ENCODE measurements at regions not wholly inside any gene's neighbourhood (a gene's known extent, or its start where the extent isn't known, plus 50 kb on each side); places are given as distances from the start of the nearest gene placed in this dataset.

GRCh38 chr17:77654850-77655249 lies 303.7 kb upstream of the TNRC6C start:
- POLR2A ChIA-PET (ENCODE audit: unreplicated experiment), result no interaction called here
- no peaks in the 10 kb centered on the region for H3F3A ChIP-seq (ENCODE audit: low read length, unreplicated experiment)
- H3K4me3 ChIP-seq (ENCODE audit: low read length), result no peak overlapping the region
- no TSS peak for BruUV-seq (replicated peaks)
- intact Hi-C loops (cut with micrococcal nuclease), result no loop called here
- no peak overlapping the region for H3K9ac ChIP-seq (ENCODE audit: low read length)
- no peak overlapping the region for H2AFZ ChIP-seq (ENCODE audit: low read length)
- no peaks in the 10 kb centered on the region for H3K36me3 ChIP-seq (ENCODE audit: low read depth, low read length)
- no peaks in the 10 kb centered on the region for H3K79me2 ChIP-seq (ENCODE audit: low read length)
- H3K27ac ChIP-seq (ENCODE audit: low read length), result no peak overlapping the region
- H3K4me1 ChIP-seq (ENCODE audit: insufficient read depth, low read length), result peaks cover 6% of the 10 kb centered on the region
- no peak for DNase-seq
- peaks cover 92% of the 10 kb centered on the region for H3K27me3 ChIP-seq (ENCODE audit: low read length)
- CTCF ChIA-PET, result no interaction called here
- ATAC-seq, result no peak
- TF ChIP-seq CTCF (conservative IDR thresholded peaks at IDR 0.05; ENCODE audit: low read depth, low read length) (no peak), EZH2phosphoT487 (IDR thresholded peaks at IDR 0.05; ENCODE audit: borderline replicate concordance, low read length) (no peak), EZH2 (IDR thresholded peaks at IDR 0.05; ENCODE audit: low read length, unreplicated experiment) (no peak)
- no peak overlapping the region for H3K4me2 ChIP-seq (ENCODE audit: low read length)
- no peaks in the 10 kb centered on the region for H3K9me2 ChIP-seq (replicated peaks; ENCODE audit: low read length)
- no peaks in the 10 kb centered on the region for H3K9me3 ChIP-seq (ENCODE audit: low read length)
- H4K20me1 ChIP-seq (ENCODE audit: low read length), result no peaks in the 10 kb centered on the region

GRCh38 chr17:77656054-77656453 lies 302.4 kb upstream of the TNRC6C start:
- Histone ChIP-seq H3K36me3 (ENCODE audit: low read depth, low read length) (no peaks in the 10 kb centered on the region), H3K4me3 (ENCODE audit: low read length) (no peak overlapping the region), H3K27me3 (ENCODE audit: low read length) (peaks cover 95% of the 10 kb centered on the region), H2AFZ (ENCODE audit: low read length) (no peak overlapping the region), H3K9ac (ENCODE audit: low read length) (no peak overlapping the region), H3K9me2 (replicated peaks; ENCODE audit: low read length) (no peaks in the 10 kb centered on the region), H3K4me1 (ENCODE audit: insufficient read depth, low read length) (no peaks in the 10 kb centered on the region), H3K27ac (ENCODE audit: low read length) (no peak overlapping the region), H3F3A (ENCODE audit: low read length, unreplicated experiment) (no peaks in the 10 kb centered on the region), H3K79me2 (ENCODE audit: low read length) (no peaks in the 10 kb centered on the region), H3K9me3 (ENCODE audit: low read length) (no peaks in the 10 kb centered on the region), H3K4me2 (ENCODE audit: low read length) (no peak overlapping the region), H4K20me1 (ENCODE audit: low read length) (no peaks in the 10 kb centered on the region)
- BruUV-seq (replicated peaks), result no TSS peak
- TF ChIP-seq EZH2phosphoT487 (IDR thresholded peaks at IDR 0.05; ENCODE audit: borderline replicate concordance, low read length), result no peak
- TF ChIP-seq CTCF (conservative IDR thresholded peaks at IDR 0.05; ENCODE audit: low read depth, low read length), result no peak
- no peak for TF ChIP-seq EZH2 (IDR thresholded peaks at IDR 0.05; ENCODE audit: low read length, unreplicated experiment)
- ATAC-seq (no peak), DNase-seq (no peak)
- POLR2A ChIA-PET (ENCODE audit: unreplicated experiment), result no interaction called here
- CTCF ChIA-PET, result no interaction called here
- intact Hi-C loops (cut with micrococcal nuclease), result no loop called here

GRCh38 chr17:77657839-77658238 lies 300.7 kb upstream of the TNRC6C start:
- Histone ChIP-seq H3K79me2 (ENCODE audit: low read length) (no peaks in the 10 kb centered on the region), H3K36me3 (ENCODE audit: low read depth, low read length) (no peaks in the 10 kb centered on the region), H3K9ac (ENCODE audit: low read length) (no peak overlapping the region), H4K20me1 (ENCODE audit: low read length) (no peaks in the 10 kb centered on the region), H3K4me2 (ENCODE audit: low read length) (no peak overlapping the region), H3K9me3 (ENCODE audit: low read length) (no peaks in the 10 kb centered on the region), H3K4me1 (ENCODE audit: insufficient read depth, low read length) (no peaks in the 10 kb centered on the region), H3K27me3 (ENCODE audit: low read length) (peaks cover 91% of the 10 kb centered on the region), H3K27ac (ENCODE audit: low read length) (no peak overlapping the region), H3K9me2 (replicated peaks; ENCODE audit: low read length) (no peaks in the 10 kb centered on the region), H2AFZ (ENCODE audit: low read length) (no peak overlapping the region), H3F3A (ENCODE audit: low read length, unreplicated experiment) (no peaks in the 10 kb centered on the region), H3K4me3 (ENCODE audit: low read length) (no peak overlapping the region)
- TF ChIP-seq CTCF (conservative IDR thresholded peaks at IDR 0.05; ENCODE audit: low read depth, low read length) (no peak), EZH2phosphoT487 (IDR thresholded peaks at IDR 0.05; ENCODE audit: borderline replicate concordance, low read length) (no peak), EZH2 (IDR thresholded peaks at IDR 0.05; ENCODE audit: low read length, unreplicated experiment) (no peak)
- POLR2A ChIA-PET (ENCODE audit: unreplicated experiment), result no interaction called here
- intact Hi-C loops (cut with micrococcal nuclease), result no loop called here
- CTCF ChIA-PET, result no interaction called here
- BruUV-seq (replicated peaks), result no TSS peak
- no peak for DNase-seq
- ATAC-seq, result no peak

Data from PC-3 (cell line).